Upper lobe of left lung (tissue), 6 donors: ENCODE measurements at regions not wholly inside any gene's neighbourhood (a gene's known extent, or its start where the extent isn't known, plus 50 kb on each side); places are given as distances from the start of the nearest gene placed in this dataset.

ENCODE experiments used
- ATAC-seq, 2 donors: fragments of 200-7000 bp; cut with Tn5 transposase; one replicate each; pipeline ENCODE4 v1.9.1; 2022; ENCODE audit warnings: mild to moderate bottlenecking in 2 of 2, moderate library complexity in 2 of 2; ENCODE audit not compliant: low FRiP score in 2 of 2
- DNase-seq, 2 donors: peaks; one replicate each; pipeline ENCODE4 v3.0.0-alpha.2; 2019 to 2020
- H3K27ac ChIP-seq, 4 donors: fragments of 200-600 bp; sonication (generic); one replicate each; pipeline ENCODE4 v1.5.1; 2016 to 2019
- H3K27me3 ChIP-seq, 4 donors: fragments of 200-600 bp; sonication (generic); one replicate each; pipeline ENCODE4 v1.5.1; 2017 to 2019
- H3K36me3 ChIP-seq, 4 donors: fragments of 200-600 bp; sonication (generic); one replicate each; pipeline ENCODE4 v1.5.1; 2016 to 2019
- H3K4me1 ChIP-seq, 4 donors: fragments of 200-600 bp; sonication (generic); one replicate each; pipeline ENCODE4 v1.5.1; 2018 to 2019
- H3K4me3 ChIP-seq, 4 donors: fragments of 200-600 bp; sonication (generic); one replicate each; pipeline ENCODE4 v1.5.1; 2017 to 2019; ENCODE audit warnings: mild to moderate bottlenecking in 2 of 4, moderate library complexity in 1 of 4
- H3K9me3 ChIP-seq, 4 donors: fragments of 200-600 bp; sonication (generic); one replicate each; pipeline ENCODE4 v1.5.1; 2018 to 2019
- EP300 ChIP-seq, 4 donors: sonication (generic); formaldehyde crosslinking; IDR thresholded peaks; one replicate each; pipeline ENCODE4 v1.5.1; 2017; ENCODE audit warnings: antibody characterized with exemption in 4 of 4, control low read depth in 2 of 4
- POLR2A ChIP-seq, 4 donors: fragments of 450-650 bp; IDR thresholded peaks; one replicate each; pipeline ENCODE4 v1.5.1; 2016 to 2017; ENCODE audit warnings: antibody characterized with exemption in 4 of 4, mild to moderate bottlenecking in 2 of 4
- POLR2AphosphoS5 ChIP-seq, 2 donors: sonication (generic); formaldehyde crosslinking; IDR thresholded peaks; one replicate each; pipeline ENCODE4 v1.5.1; 2017; ENCODE audit warnings: antibody characterized with exemption in 2 of 2
- WGBS, 2 donors: methylation state at CpG; one replicate each; pipeline ENCODE4 v1.1.5; 2017 to 2018; 5-methylcytosine and 5-hydroxymethylcytosine counted together
- TF ChIP-seq, protein P1 (sequence below), 6 experiments: fragments of 450-650 bp in 4 of 6; fragments of 200-600 bp in 2 of 6; sonication (generic) in 2 of 6; IDR thresholded peaks; one replicate each; pipeline ENCODE4 v1.5.1; 2016 to 2019; ENCODE audit warnings: antibody characterized with exemption in 6 of 6
- donor health status: DM: no; HTN: no; CAD: no; lungs with moderate emphysema.
- donor health status: DM: no; HTN: yes; CAD: no; lungs with severe emphysema.

GRCh38 chr9:78599926-78600325, 303.0 kb downstream of the PSAT1 start:
- ATAC-seq (no peak), DNase-seq (no peak)
- Histone ChIP-seq H3K27me3 (no peaks in the 10 kb centered on the region), H3K4me1 (peaks cover 0 to 3% (median 0%) of the 10 kb centered on the region in 4 donors), H3K27ac (no peak overlapping the region), H3K4me3 (no peak overlapping the region), H3K9me3 (no peaks in the 10 kb centered on the region), H3K36me3 (no peaks in the 10 kb centered on the region)
- TF ChIP-seq, protein P1, sequence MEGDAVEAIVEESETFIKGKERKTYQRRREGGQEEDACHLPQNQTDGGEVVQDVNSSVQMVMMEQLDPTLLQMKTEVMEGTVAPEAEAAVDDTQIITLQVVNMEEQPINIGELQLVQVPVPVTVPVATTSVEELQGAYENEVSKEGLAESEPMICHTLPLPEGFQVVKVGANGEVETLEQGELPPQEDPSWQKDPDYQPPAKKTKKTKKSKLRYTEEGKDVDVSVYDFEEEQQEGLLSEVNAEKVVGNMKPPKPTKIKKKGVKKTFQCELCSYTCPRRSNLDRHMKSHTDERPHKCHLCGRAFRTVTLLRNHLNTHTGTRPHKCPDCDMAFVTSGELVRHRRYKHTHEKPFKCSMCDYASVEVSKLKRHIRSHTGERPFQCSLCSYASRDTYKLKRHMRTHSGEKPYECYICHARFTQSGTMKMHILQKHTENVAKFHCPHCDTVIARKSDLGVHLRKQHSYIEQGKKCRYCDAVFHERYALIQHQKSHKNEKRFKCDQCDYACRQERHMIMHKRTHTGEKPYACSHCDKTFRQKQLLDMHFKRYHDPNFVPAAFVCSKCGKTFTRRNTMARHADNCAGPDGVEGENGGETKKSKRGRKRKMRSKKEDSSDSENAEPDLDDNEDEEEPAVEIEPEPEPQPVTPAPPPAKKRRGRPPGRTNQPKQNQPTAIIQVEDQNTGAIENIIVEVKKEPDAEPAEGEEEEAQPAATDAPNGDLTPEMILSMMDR (IDR thresholded peaks at IDR 0.05): no peak
- TF ChIP-seq POLR2AphosphoS5 (IDR thresholded peaks at IDR 0.05): no peak
- TF ChIP-seq POLR2A (IDR thresholded peaks at IDR 0.05): no peak
- TF ChIP-seq EP300 (IDR thresholded peaks at IDR 0.05): no peak
- 81% methylated on average over 4 of the region's 4 CpGs for WGBS, 2 donors

- DNase-seq (no peak), ATAC-seq (peak in 1 of 2 donors; percentile 45)
- Histone ChIP-seq H3K9me3 (no peaks in the 10 kb centered on the region), H3K4me3 (no peak overlapping the region), H3K27me3 (no peaks in the 10 kb centered on the region), H3K4me1 (peaks cover 0 to 3% (median 0%) of the 10 kb centered on the region in 4 donors), H3K36me3 (no peaks in the 10 kb centered on the region), H3K27ac (no peak overlapping the region)
- WGBS, 2 donors: 24 to 28% methylated on average over 7 of the region's 7 CpGs
- TF ChIP-seq, protein P1 (IDR thresholded peaks at IDR 0.05): peak; percentile 19 to 69 (median 54)
- TF ChIP-seq EP300 (IDR thresholded peaks at IDR 0.05): no peak
Measured at GRCh38 chr9:78601957-78602565, 305.1 kb downstream of the PSAT1 start.

- Histone ChIP-seq H3K36me3 (no peaks in the 10 kb centered on the region), H3K4me3 (no peak overlapping the region), H3K27ac (no peak overlapping the region), H3K4me1 (peaks cover 0 to 3% (median 0%) of the 10 kb centered on the region in 4 donors), H3K9me3 (no peaks in the 10 kb centered on the region), H3K27me3 (no peaks in the 10 kb centered on the region)
- TF ChIP-seq, protein P1 (IDR thresholded peaks at IDR 0.05): no peak
- no peak for TF ChIP-seq POLR2AphosphoS5 (IDR thresholded peaks at IDR 0.05)
- no peak for TF ChIP-seq POLR2A (IDR thresholded peaks at IDR 0.05)
- TF ChIP-seq EP300 (IDR thresholded peaks at IDR 0.05): no peak
- no peak for DNase-seq
- 56 to 59% methylated on average over 14 to 16 of the region's 16 CpGs for WGBS, 2 donors
- no peak for ATAC-seq
Measured at GRCh38 chr9:78605041-78606000, 308.4 kb downstream of the PSAT1 start.

DNA sequence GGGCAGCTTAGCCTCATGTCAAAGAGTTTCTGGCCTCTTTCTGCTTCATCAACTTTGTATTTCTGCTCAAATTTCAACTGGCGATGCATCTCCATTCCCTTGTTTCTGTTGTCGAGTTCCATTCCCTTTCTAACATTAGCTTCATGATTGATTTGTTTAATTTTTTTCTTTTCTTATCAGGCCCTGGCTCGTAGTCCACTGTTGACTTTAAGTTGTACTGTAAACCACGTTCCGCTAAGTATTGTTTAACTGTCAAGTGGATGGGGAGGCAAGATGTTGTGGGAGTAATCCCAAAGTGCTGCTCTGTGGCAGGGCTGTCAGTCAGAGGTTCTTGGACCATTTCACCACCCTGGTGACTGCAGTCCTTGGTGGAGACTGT, 309.1 kb downstream of the PSAT1 start:
- peaks cover 0 to 3% (median 0%) of the 10 kb centered on the region in 4 donors for H3K4me1 ChIP-seq
- ATAC-seq (no peak), DNase-seq (no peak)
- H3K27me3 ChIP-seq: no peaks in the 10 kb centered on the region
- 17 to 34% methylated on average over 5 of the region's 5 CpGs for WGBS, 2 donors
- H3K4me3 ChIP-seq: no peak overlapping the region
- H3K9me3 ChIP-seq: no peaks in the 10 kb centered on the region
- TF ChIP-seq EP300 (IDR thresholded peaks at IDR 0.05): no peak
- TF ChIP-seq POLR2A (IDR thresholded peaks at IDR 0.05): no peak
- TF ChIP-seq, protein P1 (IDR thresholded peaks at IDR 0.05): no peak
- no peak for TF ChIP-seq POLR2AphosphoS5 (IDR thresholded peaks at IDR 0.05)
- H3K36me3 ChIP-seq: no peaks in the 10 kb centered on the region
- no peak overlapping the region for H3K27ac ChIP-seq
